ENCODE measurements at regions not wholly inside any gene's neighbourhood (a gene's known extent, or its start where the extent isn't known, plus 50 kb on each side); places are given as distances from the start of the nearest gene placed in this dataset.
"Not testable (repeated sequence)": the region's sequence is repeated elsewhere in the genome, so short reads cannot be mapped to it uniquely, and the experiment has no call there.

DNA sequence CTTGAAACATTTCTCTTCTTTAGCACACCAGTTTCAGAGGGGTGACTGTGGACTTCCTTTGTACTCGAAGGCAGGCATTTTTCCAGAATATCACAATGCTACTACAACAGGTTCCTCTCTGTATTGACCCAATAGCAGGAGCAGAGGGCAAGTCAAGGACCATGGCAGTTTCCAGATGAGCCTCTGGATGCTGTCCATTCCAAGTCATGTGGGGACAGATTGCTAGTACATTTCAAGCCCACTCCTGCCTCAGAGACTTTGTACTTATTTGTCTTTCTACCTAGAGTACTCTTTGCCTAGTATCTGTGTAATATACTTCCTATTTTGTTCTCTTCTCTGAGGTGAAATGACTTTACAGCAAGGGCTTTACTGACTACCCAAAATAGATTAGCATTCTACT lies 373.9 kb downstream of the PIK3C3 start:
- DNase-seq (ENCODE audit: low read depth): no peak

DNA sequence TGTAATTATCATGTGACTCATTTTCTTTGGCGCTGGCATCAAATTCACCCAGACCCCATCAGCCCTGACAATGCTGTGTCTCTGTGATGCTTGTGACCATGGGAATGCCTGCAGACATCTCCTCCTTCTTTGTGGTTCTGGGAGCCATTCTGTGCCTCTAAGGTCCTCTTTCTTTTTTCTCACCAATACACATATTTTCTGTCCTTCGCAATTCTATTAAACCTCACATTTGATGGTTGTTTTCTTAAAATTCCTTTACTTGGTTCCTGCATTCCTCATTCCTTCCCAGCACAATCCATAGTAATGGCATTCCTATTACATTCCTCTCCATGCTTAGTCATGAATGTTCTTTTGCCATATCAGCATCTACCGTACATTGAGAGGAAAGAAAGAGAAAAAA lies 375.3 kb downstream of the PIK3C3 start:
- no peak for DNase-seq (ENCODE audit: low read depth)

DNA sequence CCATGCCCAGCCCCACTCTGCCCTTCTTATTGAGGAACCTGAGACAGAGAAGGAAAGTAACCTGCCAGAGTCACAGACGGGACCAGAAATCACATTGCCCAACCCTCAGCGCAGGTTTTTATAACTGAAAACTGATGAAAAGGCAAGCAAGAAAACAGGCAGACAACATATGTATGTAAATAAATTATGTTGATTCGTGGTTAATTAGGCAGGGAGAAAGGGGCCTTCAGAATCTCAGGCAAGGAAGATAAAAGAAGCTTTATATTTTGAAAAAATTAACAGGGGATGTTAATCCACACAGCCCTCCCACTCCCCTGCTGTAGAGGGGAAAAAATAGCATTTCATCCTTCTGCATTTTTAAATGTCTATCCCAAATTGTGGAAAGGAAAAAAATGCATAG lies 378.5 kb downstream of the PIK3C3 start:
- no peak for DNase-seq (ENCODE audit: low read depth)

DNA sequence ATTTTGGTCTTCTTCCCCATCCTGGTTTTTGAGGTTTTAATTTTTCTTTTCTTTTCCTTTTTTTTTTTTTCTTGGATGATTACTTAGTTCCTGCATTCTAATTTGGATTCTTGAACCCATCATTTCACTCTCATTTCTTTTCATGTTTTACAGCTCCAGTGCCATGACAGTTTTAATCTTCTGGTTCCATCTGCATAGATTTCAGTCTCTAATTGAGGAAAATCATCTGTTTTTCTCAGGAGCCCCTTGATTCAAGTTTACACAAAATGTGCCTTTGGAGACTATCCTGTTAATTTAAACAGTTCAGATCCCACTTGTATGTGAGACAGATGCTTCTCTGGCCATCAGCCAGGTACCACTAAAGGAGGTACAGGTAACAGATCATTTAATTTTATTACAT lies 379.9 kb downstream of the PIK3C3 start:
- no peak for DNase-seq (ENCODE audit: low read depth)

DNA sequence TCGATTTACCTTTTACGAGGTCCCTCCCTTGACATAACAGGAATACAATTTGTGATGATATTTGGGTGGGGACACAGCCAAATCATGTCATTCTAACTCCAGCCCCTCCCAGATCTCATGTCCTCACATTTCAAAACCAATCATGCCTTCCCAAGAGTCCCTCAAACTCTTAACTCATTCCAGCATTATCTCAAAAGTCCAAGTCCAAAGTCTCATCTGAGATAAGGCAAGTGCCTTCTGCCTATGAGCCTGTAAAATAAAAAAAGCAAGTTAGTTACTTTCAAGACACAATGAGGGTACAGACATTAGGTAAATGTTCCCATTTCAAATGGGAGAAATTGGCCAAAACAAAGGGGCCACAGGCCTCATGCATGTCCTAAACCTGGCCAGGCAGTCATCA lies 381.1 kb downstream of the PIK3C3 start:
- no peak for DNase-seq (ENCODE audit: low read depth)

DNA sequence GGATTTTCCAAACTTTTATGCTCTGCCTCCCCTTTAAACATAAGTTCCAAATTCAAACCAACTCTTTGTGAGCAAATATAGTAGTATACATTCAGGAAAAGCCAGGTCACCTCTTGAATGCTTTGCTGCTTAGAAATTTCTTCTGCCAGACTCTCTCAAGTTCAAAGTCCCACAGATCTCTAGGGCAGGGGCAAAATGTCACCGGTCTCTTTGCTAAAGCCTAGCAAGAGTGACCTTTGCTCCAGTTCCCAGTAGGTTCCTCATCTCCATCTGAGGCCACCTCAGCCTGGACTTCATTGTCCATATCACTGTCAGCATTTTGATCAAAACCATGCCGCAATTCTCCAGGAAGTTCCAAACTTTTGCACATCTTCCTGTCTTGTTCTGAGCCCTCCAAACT lies 382.3 kb downstream of the PIK3C3 start:
- DNase-seq (ENCODE audit: low read depth): not testable (repeated sequence)

DNA sequence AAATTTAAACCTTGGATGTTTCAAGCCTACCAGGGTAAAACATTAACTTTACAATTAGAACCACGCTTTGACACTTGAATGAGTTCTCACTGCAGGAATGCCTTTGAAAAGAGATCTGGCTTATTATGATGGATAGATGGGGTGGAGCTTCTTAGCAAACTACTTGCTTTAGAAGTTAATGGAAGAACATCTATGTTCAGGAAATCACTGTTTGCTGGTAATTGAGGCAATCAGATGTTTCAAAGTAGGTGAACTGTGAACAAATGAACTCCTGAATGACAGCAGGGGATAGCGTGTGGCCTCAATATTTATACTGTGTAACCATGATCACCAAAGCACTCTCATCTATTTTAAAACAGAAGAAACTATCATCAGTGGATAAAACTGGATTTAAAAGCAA lies 383.6 kb downstream of the PIK3C3 start:
- DNase-seq (ENCODE audit: low read depth): no peak

DNA sequence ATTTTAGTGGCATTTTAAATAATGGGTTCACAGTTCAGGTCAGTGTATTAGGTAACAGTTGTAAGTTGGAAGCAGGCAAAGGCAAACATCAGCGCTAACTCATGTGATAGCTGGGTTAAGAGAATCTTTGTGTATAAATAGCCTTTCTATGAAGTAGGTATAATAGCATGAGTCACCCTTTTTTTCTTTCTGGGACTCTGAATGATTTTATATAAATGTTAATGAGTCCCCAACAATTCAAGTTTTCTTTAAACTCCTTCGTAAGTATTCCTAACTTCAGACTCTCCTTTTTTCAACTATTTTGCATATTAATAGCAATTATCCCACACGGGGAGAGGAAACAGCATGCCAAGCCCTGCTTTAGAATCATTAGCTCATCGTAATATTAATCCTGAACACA lies 384.3 kb downstream of the PIK3C3 start:
- no peak for DNase-seq (ENCODE audit: low read depth)

DNA sequence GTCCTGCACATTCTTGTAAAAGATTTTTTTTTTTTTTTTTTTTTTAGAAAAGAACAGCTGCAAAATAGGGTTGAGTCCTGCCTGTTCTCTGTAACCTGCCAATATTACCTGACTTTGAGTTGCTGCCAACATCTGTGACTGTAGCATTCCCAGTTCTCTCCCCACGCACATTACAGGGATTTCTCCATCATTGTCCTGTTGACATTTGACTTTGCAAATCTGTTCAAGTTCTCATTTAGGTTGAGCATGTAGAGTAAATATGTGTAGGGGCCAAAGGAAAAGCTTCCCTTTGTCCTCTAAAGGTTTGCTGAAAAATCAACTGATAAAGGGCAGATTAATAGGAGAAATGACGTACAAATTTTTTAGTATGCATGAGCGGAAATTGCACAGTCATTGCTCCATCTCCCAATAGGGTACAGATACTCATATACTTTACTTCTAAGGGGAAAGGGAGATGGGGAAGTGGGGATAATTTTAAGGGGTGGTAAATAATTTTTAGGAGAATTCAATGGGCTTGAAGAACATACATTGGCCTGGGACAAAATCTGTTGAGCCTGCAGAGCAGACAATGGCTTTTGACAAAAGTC lies 385.5 kb downstream of the PIK3C3 start:
- no peak for DNase-seq (ENCODE audit: low read depth)

DNA sequence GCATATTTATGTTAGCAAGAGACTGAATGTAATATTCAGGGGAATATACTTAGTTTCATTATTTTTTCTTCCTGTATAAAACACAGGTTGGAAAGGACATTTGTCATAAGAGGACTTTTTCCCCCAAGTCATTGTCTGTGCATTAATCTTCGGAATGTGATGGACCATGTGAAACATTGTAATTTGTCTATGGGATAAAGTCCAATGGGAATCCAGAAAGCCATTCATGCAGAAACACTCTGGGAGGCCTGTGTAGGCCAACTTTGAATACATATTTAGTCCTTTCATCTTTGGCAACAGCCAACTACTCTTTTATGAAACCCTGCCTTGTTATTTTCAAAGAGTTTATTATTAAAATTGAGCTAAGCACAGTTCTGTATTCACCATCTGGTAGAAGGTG lies 386.4 kb downstream of the PIK3C3 start:
- no peak for DNase-seq (ENCODE audit: low read depth)

DNA sequence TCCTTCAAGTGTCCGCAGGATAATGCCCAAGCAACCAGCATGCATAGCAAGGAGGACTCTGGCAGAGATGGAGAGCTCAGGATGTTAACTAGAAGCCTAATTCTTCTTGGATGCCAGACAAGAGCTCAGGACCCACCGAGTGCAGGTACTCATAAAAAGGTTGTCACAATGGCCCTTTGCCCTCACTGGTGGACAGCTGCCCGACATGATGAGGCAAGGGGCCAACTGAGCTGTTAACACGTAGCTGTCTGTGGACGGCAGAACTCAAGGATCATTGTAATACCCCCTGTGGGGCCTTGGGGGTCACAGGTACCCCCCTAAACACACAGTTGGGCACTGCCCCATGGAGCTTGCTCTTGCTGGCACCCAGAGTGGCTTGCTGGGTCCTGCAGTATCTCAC lies 393.7 kb downstream of the PIK3C3 start:
- DNase-seq (ENCODE audit: low read depth): no peak

DNA sequence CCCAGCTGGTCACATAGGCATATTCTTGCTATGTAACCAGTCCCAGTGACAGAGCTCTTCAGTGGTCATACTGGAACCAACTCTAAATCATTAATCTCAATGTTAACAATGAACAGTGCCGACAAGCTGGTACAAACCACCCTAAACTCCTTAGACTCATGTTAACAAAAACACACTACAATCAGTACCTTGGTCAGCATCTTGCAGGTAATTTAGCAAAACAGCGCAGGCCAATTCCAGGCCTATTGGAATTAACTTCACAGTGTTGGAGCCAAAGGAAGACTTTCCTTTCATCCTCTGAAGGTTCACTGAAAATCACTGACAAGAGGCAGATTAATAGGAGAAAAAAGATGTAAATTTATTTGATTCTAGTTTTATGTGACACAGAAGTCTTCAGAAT lies 396.4 kb downstream of the PIK3C3 start:
- no peak for DNase-seq (ENCODE audit: low read depth)

DNA sequence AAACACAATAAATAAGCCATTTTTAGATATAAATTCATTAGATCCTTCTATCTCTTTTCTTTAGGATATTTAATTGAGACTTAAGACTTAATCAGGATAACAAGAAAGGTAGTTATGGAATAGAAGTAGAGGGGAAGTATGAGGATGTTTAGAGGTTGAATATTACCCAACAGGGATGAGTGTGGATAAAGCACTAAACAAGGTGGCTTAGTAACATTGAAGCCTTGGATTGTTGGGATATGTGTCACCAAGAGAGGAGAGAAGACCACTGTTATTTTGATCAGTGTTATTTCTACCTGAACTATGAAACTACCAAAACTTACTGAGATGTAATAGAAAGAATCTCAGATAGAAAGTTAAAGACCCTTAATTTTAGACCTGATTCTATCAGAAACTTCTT lies 405.7 kb downstream of the PIK3C3 start:
- no peak for DNase-seq (ENCODE audit: low read depth)

DNA sequence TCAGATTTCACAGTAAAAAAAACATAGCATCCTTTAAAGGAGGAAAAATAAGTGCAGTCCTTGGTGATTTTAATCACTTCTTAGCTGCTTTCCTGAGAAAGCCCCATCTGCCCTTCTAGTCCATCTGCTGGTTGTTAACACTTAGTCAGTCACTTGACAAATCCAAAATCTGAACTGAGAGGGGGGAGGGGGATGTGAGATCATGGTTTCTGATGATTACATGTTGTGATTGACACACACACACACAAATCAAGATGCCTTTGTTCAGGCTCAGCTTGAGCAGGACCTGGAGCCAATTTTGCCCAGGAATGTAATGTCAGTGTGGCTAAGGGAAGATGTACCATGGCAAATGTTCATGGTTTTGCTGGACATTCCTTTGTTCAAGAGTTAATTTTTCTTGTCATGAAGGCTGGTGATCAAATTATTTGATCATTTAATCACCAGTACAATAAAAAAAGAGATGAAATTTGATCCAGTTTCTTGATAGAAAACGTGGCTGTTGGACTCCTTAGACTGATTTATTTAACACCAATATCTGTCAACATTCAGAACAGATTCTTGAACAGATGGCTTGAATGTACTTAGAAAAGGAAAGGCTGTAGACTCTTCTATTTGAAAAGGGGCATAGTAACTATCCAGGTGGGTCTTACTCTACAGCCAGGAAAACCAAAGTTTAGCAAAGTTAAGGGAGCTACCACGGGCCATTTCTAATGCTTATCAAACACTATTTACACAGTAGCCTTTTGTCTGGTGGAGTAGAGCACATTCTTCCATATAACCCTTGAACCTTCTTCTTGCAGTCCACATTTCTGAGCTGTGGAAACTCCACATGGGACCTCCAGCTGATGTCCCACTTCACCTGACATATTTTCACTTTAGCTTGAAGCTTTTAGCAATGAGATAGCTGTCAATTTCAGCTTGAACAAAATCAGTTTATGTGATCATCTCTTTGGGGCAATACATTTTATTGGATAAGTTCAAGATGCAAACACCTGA lies 408.7 kb downstream of the PIK3C3 start:
- DNase-seq (ENCODE audit: low read depth): no peak

DNA sequence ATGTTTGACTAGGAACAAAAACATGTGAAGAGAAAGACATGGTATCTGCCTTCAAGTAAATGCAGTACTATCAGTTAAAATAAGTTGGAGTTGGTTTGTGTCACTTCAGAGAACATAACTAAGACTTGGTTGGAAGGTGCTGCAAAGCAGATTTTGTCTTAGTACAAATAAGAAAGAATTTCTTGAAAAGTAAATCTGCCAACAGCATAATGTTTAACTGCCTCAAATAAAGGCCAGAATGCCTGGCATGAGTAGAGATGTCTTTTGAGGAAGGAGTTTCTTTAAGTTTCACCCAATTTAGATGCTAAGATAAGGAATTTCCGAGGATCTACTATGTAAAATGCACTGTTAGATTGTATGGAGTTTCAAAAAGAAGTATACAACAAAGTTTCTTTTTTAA lies 409.7 kb downstream of the PIK3C3 start:
- DNase-seq (ENCODE audit: low read depth): no peak

DNA sequence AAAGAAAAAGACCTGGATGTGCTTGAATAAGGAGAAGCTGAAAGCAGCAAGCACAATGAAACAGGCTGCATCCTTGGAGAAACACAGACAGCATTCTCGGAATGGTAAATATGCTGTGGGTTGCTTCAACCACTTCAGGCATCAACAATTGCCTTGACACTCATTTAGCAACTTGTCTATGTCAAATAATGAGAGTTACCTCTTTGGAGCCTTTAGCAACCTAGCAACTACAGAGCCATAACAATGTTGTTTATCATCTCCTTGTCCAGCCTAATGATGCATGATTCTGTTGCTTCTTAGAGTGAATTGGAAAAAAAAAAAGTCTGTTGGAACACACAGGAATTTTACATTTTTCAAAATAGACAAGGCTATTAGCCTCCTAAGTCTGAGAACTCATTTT lies 410.6 kb downstream of the PIK3C3 start:
- DNase-seq (ENCODE audit: low read depth): no peak

DNA sequence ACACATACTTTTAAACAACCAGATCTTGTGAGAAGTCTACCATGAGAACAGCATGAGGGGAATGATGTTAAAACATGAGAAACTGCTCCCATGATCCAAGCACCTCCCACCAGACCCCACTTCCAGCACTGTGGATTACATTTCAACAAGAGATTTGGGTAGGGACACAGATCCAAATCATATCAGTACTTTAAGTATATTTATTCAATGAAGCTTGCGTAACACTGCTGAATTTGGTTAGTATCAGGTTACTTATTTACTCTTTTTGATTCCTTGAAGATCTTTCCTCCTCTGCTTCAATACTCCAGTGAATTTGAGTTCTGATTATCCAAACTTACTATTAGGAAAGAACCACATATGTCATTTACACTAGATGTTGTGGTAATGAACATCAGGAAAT lies 418.6 kb downstream of the PIK3C3 start:
- no peak for DNase-seq (ENCODE audit: low read depth)

DNA sequence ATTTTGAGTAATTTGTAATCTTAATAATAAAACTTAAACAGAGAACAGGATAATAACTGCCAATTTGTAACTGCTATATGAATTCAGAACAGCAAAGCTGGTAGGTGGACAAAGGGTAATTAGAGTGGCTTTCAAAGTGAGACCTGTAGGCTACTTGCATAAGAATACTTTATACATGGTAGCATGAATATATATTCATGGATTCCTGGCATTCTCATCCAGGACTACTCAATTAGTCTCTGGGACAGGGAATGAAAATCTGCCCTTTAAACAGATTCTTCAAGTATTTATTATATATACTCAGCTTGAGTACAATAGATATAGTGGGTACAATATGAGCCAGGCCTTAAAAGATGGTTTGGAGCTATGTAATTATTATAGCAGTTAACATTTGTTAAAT lies 419.9 kb downstream of the PIK3C3 start:
- no peak for DNase-seq (ENCODE audit: low read depth)

DNA sequence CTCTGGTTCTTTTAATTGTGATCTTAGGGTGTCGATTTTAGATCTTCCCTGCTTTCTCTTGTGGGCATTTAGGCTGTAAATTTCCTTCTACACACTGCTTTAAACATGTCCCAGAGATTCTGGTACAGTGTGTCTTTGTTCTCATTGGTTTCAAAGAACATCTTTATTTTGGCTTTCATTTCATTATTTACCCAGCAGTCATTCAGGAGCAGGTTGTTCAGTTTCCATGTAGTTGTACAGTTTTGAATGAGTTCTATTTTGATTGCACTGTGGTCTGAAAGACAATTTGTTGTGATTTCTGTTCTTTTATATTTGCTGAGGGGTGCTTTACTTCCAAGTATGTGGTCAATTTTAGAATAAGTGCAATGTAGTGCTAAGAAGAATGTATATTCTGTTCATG lies 423.8 kb downstream of the PIK3C3 start:
- DNase-seq (ENCODE audit: low read depth): not testable (repeated sequence)

DNA sequence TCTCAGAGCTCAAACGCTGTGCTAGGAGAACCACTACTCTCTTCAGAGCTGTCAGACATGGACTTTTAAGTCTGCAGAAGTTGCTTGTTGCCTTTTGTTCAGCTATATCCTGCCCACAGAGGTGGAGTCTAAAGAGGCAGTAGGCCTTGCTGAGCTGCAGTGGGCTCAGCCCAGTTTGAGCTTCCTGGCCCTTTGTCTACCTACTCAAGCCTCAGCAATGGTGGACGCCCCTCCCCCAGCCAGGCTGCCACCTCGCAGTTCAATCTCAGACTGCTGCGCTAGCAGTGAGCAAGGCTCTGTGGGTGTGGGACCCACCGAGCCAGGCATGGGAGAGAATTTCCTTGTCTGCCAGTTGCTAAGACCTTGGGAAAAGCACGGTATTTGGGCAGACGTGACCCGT lies 426.2 kb downstream of the PIK3C3 start:
- DNase-seq (ENCODE audit: low read depth): not testable (repeated sequence)

DNA sequence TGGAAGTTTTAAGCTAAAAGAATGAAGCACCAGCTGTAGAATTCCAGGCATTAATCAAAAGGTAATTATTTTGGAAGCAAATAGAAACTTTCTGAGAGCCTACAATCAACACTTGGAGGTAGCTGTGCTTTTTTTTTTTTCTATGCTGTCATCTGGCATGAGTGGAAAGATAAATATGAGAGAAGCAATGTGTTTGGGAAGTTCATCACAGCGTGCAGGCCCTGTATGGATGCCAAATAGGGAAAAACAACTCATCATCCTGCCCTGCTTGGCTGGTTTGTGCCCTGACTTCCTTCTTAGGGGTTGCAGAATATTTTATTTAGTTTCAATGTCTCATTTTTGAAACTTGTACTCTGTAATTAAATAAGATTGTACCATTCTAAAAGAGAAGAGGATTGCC lies 437.4 kb downstream of the PIK3C3 start:
- no peak for DNase-seq (ENCODE audit: low read depth)

DNA sequence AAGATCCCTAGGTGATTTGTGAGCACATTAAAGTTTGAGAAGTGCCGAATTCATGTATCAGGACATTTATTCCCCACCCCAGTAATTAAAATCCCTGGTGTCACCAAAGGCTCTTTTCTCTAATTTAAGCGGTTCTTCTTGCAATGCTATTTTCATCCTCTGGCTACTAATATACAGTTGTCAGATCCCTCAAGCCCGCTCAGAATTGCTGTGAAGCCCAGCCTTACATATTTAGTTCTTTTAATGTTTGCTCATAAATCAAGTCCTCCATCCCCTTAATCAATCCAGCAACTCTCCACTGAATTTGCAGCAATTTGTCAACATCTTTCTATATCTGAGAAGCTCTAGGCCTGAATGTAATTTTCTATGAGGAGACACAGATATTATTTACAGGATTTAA lies 437.9 kb downstream of the PIK3C3 start:
- no peak for DNase-seq (ENCODE audit: low read depth)

DNA sequence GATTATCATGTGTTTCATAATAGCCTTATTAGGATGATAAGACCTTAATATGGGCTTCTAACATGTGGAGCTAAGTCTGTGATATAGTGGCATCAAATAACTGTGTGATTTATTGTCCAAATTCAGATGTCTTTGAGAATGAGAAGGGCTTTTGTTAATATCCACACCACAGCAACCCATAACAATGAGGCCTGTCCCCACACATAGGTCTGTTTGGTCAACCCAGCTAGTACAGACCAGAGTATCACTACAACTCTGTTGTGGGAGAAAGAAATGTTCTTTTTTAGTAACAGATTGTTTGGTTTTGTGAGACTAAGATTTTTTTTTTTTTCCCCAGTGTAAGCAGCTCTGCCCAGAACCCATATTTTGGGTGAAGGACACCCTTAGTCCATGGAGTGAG lies 439.2 kb downstream of the PIK3C3 start:
- DNase-seq (ENCODE audit: low read depth): no peak

All from activated T-cell treated with anti-CD3 and anti-CD28 coated beads for 48 hours (primary cell).